ENCODE measurements at regions not wholly inside any gene's neighbourhood (a gene's known extent, or its start where the extent isn't known, plus 50 kb on each side); places are given as distances from the start of the nearest gene placed in this dataset.
A peak's percentile ranks its signal among the peaks of the same experiment; 100 is the strongest.

DNA sequence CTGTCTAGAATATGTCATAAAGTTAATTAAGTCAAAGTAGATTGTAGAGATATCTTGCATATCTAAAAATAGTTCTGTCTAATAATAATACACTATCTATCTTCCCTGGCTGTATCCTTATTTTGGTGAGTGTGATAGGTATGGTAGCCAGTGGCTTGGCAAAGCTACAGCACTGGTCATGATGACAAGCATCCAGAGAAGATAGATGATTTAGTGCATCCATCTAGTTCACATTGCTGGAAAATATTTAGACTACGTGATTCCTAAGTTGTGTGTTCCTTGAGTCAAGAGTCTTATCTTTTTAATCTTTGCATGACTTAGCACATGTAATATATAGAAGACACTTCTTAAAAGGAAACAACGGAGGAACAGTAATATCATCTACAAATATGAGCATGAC lies 711.2 kb upstream of the KCND2 start:
- ATAC-seq (no peak), DNase-seq (no peak)
- Histone ChIP-seq H3K27me3 (no peaks in the 10 kb centered on the region), H3K36me3 (no peaks in the 10 kb centered on the region), H3K9me3 (peaks cover 0 to 4% (median 0%) of the 10 kb centered on the region in 11 donors), H3K4me1 (no peaks in the 10 kb centered on the region), H3K27ac (no peak overlapping the region), H3K4me3 (no peak overlapping the region)
- TF ChIP-seq, protein P1, sequence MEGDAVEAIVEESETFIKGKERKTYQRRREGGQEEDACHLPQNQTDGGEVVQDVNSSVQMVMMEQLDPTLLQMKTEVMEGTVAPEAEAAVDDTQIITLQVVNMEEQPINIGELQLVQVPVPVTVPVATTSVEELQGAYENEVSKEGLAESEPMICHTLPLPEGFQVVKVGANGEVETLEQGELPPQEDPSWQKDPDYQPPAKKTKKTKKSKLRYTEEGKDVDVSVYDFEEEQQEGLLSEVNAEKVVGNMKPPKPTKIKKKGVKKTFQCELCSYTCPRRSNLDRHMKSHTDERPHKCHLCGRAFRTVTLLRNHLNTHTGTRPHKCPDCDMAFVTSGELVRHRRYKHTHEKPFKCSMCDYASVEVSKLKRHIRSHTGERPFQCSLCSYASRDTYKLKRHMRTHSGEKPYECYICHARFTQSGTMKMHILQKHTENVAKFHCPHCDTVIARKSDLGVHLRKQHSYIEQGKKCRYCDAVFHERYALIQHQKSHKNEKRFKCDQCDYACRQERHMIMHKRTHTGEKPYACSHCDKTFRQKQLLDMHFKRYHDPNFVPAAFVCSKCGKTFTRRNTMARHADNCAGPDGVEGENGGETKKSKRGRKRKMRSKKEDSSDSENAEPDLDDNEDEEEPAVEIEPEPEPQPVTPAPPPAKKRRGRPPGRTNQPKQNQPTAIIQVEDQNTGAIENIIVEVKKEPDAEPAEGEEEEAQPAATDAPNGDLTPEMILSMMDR (IDR thresholded peaks at IDR 0.05) = no peak
- WGBS, 2 donors = 69 to 70% methylated on average over 2 of the region's 2 CpGs
- intact Hi-C loops (cut with DNase I) = no loop called here

DNA sequence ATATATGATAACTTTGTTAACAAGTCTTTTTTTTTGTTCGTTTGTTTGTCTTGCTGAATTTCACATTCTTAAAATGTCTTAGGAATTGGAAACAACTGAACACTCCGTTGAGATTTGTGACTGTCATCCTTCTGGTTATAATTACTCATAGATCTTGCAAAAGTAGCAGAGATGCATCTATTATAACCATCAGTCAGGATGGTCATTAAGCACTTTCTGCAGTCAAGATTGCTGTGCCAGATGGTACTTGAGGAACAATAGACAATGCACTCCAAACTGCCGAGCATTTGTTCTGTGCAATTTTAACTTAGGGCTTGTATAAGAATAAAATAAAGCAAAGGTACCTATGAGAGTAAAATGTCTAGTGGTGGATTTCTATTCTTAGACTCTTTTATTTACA lies 710.1 kb upstream of the KCND2 start:
- TF ChIP-seq, protein P1 (IDR thresholded peaks at IDR 0.05) = no peak
- no peak for ATAC-seq
- no peak for DNase-seq
- 47 to 51% methylated on average over 3 of the region's 3 CpGs for WGBS, 2 donors
- intact Hi-C loops (cut with DNase I) = no loop called here
- H3K4me3 ChIP-seq = no peak overlapping the region
- no peak overlapping the region for H3K27ac ChIP-seq
- H3K4me1 ChIP-seq = no peaks in the 10 kb centered on the region
- H3K27me3 ChIP-seq = no peaks in the 10 kb centered on the region
- H3K9me3 ChIP-seq = peaks cover 0 to 4% (median 0%) of the 10 kb centered on the region in 11 donors
- H3K36me3 ChIP-seq = no peaks in the 10 kb centered on the region

DNA sequence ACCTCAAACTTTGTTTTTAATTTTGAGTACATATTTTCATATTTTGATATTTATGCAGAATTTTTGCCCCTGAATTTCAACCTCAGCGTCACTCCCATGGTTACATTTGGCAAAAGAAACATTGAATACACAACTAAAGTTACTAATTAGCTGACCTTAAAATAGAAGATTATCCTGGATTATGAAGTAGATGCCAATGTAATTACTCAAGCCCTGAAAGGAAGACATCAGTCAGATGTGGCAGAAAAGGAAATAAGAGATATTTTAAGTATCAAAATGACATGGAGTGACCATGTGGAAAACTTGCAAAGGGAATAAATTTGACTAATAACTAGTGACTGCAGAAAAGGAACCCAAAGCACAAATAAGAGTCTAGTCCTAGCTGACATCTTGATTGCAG lies 701.3 kb upstream of the KCND2 start:
- Histone ChIP-seq H3K27me3 (no peaks in the 10 kb centered on the region), H3K4me1 (no peaks in the 10 kb centered on the region), H3K36me3 (no peaks in the 10 kb centered on the region), H3K4me3 (no peak overlapping the region), H3K9me3 (peaks cover 0 to 6% (median 0%) of the 10 kb centered on the region in 11 donors), H3K27ac (no peak overlapping the region)
- intact Hi-C loops (cut with DNase I) = no loop called here
- ATAC-seq (no peak), DNase-seq (no peak)
- TF ChIP-seq, protein P1 (IDR thresholded peaks at IDR 0.05) = no peak
- WGBS, 2 donors = 63 to 78% methylated on average over 1 of the region's 1 CpG

DNA sequence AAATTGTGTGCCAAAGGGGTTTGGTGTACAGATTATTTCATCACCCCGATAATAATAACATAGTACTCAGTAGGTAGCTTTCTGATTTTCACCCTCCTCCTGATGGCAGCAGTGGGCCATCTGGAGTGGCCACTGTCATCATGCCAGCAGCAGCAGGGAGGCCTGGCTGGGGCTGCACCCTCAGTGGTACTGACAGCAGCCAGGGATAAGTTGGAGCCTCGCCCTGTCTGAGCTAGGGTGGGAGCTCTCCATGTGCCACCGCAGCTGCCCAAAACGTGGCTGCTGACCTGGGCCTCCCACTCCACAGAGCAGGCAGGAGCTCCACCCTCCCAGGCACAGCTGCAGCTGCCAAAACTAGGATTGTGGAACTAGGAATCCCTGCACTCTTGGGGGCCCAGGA lies 700.8 kb upstream of the KCND2 start:
- intact Hi-C loops (cut with DNase I) = no loop called here
- no peak overlapping the region for H3K4me3 ChIP-seq
- peak in 2 of 8 donors; percentile 25 to 47 for ATAC-seq
- no peaks in the 10 kb centered on the region for H3K27me3 ChIP-seq
- DNase-seq = peak in 1 of 2 donors; percentile 7
- WGBS, 2 donors = 55 to 70% methylated on average over 4 of the region's 4 CpGs
- TF ChIP-seq, protein P1 (IDR thresholded peaks at IDR 0.05) = peak in 1 of 9 donors; percentile 23
- H3K9me3 ChIP-seq = peaks cover 0 to 6% (median 0%) of the 10 kb centered on the region in 11 donors
- no peak overlapping the region for H3K27ac ChIP-seq
- no peaks in the 10 kb centered on the region for H3K36me3 ChIP-seq
- no peaks in the 10 kb centered on the region for H3K4me1 ChIP-seq

All from heart right ventricle (tissue), 16 donors.